ENCODE measurements at regions not wholly inside any gene's neighbourhood (a gene's known extent, or its start where the extent isn't known, plus 50 kb on each side); places are given as distances from the start of the nearest gene placed in this dataset.
A peak's percentile ranks its signal among the peaks of the same experiment; 100 is the strongest.

DNA sequence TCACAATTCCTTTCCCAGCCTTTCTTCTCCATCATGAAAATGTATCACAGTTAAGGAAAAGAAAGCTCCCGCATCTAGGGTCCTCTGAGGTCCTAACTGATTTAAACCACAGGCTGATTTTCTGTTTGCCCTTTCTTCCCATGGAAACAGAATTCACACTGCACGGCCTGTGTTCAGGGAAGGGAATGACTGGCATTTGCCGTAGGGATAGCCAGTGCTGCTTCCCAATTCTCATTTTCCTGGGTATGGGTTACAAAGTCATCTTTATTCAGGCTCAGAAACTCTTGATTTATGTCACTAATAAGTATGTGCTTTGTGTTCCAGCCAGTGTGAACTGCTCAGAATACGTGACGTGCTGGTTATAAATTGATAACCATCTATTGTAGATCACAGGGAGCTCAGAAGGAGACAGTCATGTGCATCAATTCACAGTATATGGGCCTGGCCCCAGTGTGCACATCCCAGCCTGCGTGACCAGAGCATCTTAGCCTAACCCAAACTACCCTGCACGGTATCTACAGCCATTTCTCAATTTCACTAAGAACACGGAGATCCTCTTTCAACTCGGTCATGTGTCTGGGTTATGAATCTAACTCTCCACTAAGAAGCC, 163.3 kb downstream of the LRRC30 start:
- WGBS, 2 donors = 85% methylated on average over 9 of the region's 9 CpGs
- TF ChIP-seq, protein P1, sequence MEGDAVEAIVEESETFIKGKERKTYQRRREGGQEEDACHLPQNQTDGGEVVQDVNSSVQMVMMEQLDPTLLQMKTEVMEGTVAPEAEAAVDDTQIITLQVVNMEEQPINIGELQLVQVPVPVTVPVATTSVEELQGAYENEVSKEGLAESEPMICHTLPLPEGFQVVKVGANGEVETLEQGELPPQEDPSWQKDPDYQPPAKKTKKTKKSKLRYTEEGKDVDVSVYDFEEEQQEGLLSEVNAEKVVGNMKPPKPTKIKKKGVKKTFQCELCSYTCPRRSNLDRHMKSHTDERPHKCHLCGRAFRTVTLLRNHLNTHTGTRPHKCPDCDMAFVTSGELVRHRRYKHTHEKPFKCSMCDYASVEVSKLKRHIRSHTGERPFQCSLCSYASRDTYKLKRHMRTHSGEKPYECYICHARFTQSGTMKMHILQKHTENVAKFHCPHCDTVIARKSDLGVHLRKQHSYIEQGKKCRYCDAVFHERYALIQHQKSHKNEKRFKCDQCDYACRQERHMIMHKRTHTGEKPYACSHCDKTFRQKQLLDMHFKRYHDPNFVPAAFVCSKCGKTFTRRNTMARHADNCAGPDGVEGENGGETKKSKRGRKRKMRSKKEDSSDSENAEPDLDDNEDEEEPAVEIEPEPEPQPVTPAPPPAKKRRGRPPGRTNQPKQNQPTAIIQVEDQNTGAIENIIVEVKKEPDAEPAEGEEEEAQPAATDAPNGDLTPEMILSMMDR (IDR thresholded peaks at IDR 0.05) = no peak
- TF ChIP-seq POLR2A (IDR thresholded peaks at IDR 0.05) = no peak
- Histone ChIP-seq H3K9me3 (no peaks in the 10 kb centered on the region), H3K27ac (no peak overlapping the region), H3K36me3 (no peaks in the 10 kb centered on the region), H3K4me1 (no peaks in the 10 kb centered on the region), H3K4me3 (replicated peaks in 1 of 3) (no peak overlapping the region), H3K27me3 (no peaks in the 10 kb centered on the region)
- no peak for DNase-seq
- intact Hi-C loops (cut with DNase I) = no loop called here

DNA sequence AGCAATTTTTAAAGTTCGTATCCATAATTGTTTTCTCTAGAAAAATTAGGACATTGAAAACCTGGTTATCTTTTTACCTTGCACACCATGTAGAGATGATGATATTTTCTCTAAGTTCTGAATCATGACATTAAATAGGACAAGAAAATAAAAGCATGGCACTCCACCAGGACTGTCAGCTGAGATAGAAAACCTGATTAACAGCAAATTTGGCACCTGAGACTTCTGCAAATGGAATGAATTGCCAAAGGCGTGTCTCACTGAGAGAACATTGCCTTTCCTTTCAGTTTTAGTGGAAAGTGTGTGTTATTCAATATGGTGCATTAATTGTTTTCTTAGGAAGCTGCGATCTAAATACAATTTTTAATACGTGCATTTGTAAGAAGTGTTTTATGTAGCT, 164.7 kb downstream of the LRRC30 start:
- Histone ChIP-seq H3K27me3 (no peaks in the 10 kb centered on the region), H3K36me3 (no peaks in the 10 kb centered on the region), H3K4me1 (no peaks in the 10 kb centered on the region), H3K4me3 (replicated peaks in 1 of 3) (no peak overlapping the region), H3K9me3 (no peaks in the 10 kb centered on the region), H3K27ac (no peak overlapping the region)
- WGBS, 2 donors = 61 to 82% methylated on average over 4 of the region's 4 CpGs
- intact Hi-C loops (cut with DNase I) = no loop called here
- TF ChIP-seq POLR2A (IDR thresholded peaks at IDR 0.05) = no peak
- TF ChIP-seq, protein P1 (IDR thresholded peaks at IDR 0.05) = no peak
- no peak for DNase-seq

DNA sequence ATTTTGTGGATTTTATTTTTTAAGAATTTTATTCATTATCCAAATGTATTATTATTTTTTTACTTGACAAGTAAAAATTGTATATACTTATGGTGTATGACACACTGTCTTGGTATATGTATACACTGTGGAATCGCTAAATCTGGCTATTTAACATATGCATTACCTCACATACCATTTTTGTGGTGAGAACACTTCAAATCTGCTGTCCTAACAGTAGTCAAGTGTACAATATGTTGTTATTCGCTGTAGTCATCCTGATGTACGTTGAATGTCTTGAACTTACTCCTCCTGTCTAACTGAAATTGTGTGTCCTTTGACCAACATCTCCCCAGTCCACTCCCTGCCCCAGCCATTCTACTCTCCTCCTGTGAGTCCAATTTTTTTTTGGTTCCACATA, 153.2 kb upstream of the PTPRM start:
- 89 to 92% methylated on average over 3 of the region's 3 CpGs for WGBS, 2 donors
- no peak overlapping the region for H3K4me3 ChIP-seq (replicated peaks in 1 of 3)
- no peaks in the 10 kb centered on the region for H3K4me1 ChIP-seq
- no peaks in the 10 kb centered on the region for H3K27me3 ChIP-seq
- TF ChIP-seq, protein P1 (IDR thresholded peaks at IDR 0.05) = no peak
- no peak for TF ChIP-seq POLR2A (IDR thresholded peaks at IDR 0.05)
- no peaks in the 10 kb centered on the region for H3K9me3 ChIP-seq
- DNase-seq = no peak
- no peaks in the 10 kb centered on the region for H3K36me3 ChIP-seq
- no peak overlapping the region for H3K27ac ChIP-seq
- intact Hi-C loops (cut with DNase I) = no loop called here

DNA sequence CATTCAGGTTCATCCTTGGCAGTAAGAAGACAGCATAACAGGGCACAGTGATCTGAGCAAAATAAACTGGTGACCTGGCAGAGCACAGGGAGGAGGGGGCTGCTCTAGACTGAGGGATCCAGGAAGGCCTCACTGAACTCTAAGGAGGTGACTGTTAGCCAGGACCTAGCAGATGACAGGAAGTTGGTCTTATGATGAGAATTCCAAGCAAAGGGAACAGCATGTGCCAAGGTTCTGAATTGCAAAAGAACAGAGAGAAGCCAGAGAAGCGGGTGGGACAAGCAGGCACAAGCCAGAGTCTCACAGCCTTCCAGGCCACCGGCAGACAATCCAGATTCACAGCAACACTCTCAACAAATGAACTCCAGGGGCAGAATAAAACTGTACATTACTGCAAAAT, 152.7 kb upstream of the PTPRM start:
- Histone ChIP-seq H3K36me3 (no peaks in the 10 kb centered on the region), H3K4me1 (no peaks in the 10 kb centered on the region), H3K27ac (peak overlapping the region in 1 of 3 donors; percentile 24), H3K27me3 (no peaks in the 10 kb centered on the region), H3K9me3 (no peaks in the 10 kb centered on the region), H3K4me3 (replicated peaks in 1 of 3) (no peak overlapping the region)
- DNase-seq = peak in 1 of 2 donors; percentile 7
- WGBS, 2 donors = 86 to 87% methylated on average over 2 of the region's 2 CpGs
- intact Hi-C loops (cut with DNase I) = no loop called here
- no peak for TF ChIP-seq POLR2A (IDR thresholded peaks at IDR 0.05)
- TF ChIP-seq, protein P1 (IDR thresholded peaks at IDR 0.05) = no peak

DNA sequence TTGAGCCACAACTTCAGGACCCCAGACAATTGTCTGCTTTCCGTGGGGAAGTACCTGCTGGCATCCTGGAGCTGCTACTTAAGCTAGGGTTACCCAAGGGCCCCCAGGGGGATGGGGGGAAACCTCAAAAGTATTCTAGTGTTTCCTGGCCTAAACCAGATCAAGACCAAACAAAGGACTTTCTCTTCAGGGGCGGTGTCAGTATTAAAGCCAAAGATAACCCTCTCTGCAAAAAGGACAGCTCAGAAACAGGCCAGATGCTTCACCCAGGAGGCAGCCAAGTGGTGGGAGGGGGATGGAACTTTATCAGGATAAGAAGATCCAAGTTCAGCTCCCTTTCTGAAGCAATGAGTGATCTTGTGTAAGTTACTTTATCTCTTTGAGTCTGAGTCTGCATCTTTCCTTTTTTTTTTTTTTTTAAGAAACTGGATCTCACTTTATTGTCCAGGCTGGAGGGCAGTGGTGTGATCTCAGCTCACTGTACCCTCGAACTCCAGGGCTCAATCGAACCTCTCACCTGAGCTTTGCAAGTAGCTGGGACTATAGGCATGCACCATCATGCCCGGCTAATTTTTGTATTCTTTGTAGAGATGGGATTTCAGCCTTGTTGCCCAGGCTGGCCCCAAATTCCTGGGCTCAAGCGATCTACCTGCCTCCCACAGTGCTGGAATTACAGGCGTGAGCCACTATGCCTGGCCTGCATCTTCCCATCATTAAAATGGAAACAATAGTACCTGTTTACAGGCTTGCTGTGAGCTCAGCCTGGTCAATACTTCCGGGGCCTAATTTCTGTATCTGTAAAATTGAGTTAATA, 151.8 kb upstream of the PTPRM start:
- peak in 1 of 2 donors; percentile 10 for DNase-seq
- intact Hi-C loops (cut with DNase I) = no loop called here

More for the DNA sequence above, 151.8 kb upstream of the PTPRM start:
- Histone ChIP-seq H3K27ac (peak overlapping the region in 1 of 3 donors; percentile 24), H3K27me3 (no peaks in the 10 kb centered on the region), H3K36me3 (no peaks in the 10 kb centered on the region), H3K4me1 (no peaks in the 10 kb centered on the region), H3K4me3 (replicated peaks in 1 of 3) (no peak overlapping the region), H3K9me3 (no peaks in the 10 kb centered on the region)
- no peak for TF ChIP-seq POLR2A (IDR thresholded peaks at IDR 0.05)
- TF ChIP-seq, protein P1 (IDR thresholded peaks at IDR 0.05) = no peak
- 79 to 89% methylated on average over 8 of the region's 8 CpGs for WGBS, 2 donors

Measured in thyroid gland (tissue), 4 donors.